ENCODE measurements at regions not wholly inside any gene's neighbourhood (a gene's known extent, or its start where the extent isn't known, plus 50 kb on each side); places are given as distances from the start of the nearest gene placed in this dataset.

DNA sequence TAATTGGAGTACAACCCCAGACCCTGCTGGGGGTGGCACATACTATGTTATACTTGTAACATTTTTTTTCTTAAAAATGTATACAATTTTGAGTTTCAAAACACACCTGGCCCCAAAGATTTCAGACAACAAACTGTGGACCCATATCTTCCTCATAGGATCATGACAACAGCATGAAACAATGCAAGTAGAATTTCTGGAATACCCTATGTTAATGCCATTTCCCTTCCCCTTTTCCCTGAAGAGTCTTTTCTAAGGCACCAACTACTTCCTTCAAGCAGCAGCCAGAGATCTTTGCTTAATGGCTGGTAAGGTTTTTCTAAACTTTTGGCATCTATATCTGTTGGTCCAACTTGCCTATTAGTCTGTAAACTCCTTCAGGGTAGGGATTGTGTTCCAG is 99.9 kb upstream of the SERBP1 start:
- H3K4me1 ChIP-seq (ENCODE audit: control insufficient read depth, insufficient read depth, low read length, unreplicated experiment): peaks cover 7% of the 10 kb centered on the region
- H2AFZ ChIP-seq (ENCODE audit: low read length, unreplicated experiment): no peak overlapping the region
- H3K27me3 ChIP-seq (ENCODE audit: insufficient read depth, low read length): no peaks in the 10 kb centered on the region
- no peak overlapping the region for H3K27ac ChIP-seq (ENCODE audit: low read depth, low read length)
- H3K36me3 ChIP-seq (ENCODE audit: insufficient read depth, low read length): no peaks in the 10 kb centered on the region
- H3K4me3 ChIP-seq (ENCODE audit: low read depth, low read length): no peak overlapping the region
- no peaks in the 10 kb centered on the region for H3K79me2 ChIP-seq (ENCODE audit: control insufficient read depth, insufficient read depth, low read length, unreplicated experiment)

DNA sequence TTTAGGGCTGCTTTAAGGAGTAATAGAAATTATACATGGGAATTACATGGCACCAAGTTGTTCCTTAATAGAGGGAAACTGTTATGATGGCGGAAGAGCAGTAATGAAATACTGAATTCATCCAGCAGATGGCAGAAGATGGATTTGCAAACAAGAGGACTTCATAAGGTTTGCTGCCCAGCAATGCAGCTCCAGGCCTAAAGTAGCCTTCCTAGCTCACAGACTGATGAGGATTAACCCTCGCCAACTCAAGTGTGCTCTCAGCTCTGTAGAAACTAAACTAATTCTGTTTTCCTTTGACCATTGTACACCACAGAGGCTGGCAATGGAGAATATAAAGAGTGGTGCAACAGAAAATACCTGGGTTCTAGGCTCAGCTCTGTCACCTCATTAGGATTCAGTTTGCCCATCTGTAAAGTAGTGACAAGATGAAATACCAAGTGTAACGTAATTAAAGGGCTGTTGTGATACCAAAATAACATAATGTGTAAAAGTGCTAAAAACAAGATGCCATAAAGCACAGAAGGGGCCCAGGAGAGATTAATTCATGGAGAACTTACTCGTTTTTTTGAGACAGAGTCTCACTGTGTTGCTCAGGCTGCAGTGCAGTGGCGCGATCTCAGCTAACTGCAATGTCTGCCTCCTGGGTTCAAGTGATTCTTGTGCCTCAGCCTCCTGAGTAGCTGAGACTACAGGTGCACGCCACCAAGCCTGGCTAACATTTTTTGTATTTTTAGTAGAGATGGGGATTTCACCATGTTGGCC is 102.4 kb upstream of the SERBP1 start:
- no peaks in the 10 kb centered on the region for H3K36me3 ChIP-seq (ENCODE audit: insufficient read depth, low read length)

GRCh38 chr1:67534627-67535065 is 104.4 kb upstream of the SERBP1 start:
- Histone ChIP-seq H3K4me1 (ENCODE audit: control insufficient read depth, insufficient read depth, low read length, unreplicated experiment) (peaks cover 10% of the 10 kb centered on the region), H2AFZ (ENCODE audit: low read length, unreplicated experiment) (no peak overlapping the region), H3K79me2 (ENCODE audit: control insufficient read depth, insufficient read depth, low read length, unreplicated experiment) (no peaks in the 10 kb centered on the region), H3K4me3 (ENCODE audit: low read depth, low read length) (no peak overlapping the region), H3K27me3 (ENCODE audit: insufficient read depth, low read length) (no peaks in the 10 kb centered on the region), H3K36me3 (ENCODE audit: insufficient read depth, low read length) (no peaks in the 10 kb centered on the region), H3K27ac (ENCODE audit: low read depth, low read length) (no peak overlapping the region)

More for the DNA sequence above, 102.4 kb upstream of the SERBP1 start:
- H3K27ac ChIP-seq (ENCODE audit: low read depth, low read length): no peak overlapping the region
- H3K79me2 ChIP-seq (ENCODE audit: control insufficient read depth, insufficient read depth, low read length, unreplicated experiment): no peaks in the 10 kb centered on the region
- H3K4me3 ChIP-seq (ENCODE audit: low read depth, low read length): no peak overlapping the region
- H3K27me3 ChIP-seq (ENCODE audit: insufficient read depth, low read length): no peaks in the 10 kb centered on the region
- peak overlapping the region; percentile 79 for H2AFZ ChIP-seq (ENCODE audit: low read length, unreplicated experiment)
- H3K4me1 ChIP-seq (ENCODE audit: control insufficient read depth, insufficient read depth, low read length, unreplicated experiment): peaks cover 10% of the 10 kb centered on the region

- Histone ChIP-seq H3K4me1 (ENCODE audit: control insufficient read depth, insufficient read depth, low read length, unreplicated experiment) (peaks cover 15% of the 10 kb centered on the region), H3K4me3 (ENCODE audit: low read depth, low read length) (no peak overlapping the region), H3K79me2 (ENCODE audit: control insufficient read depth, insufficient read depth, low read length, unreplicated experiment) (no peaks in the 10 kb centered on the region), H2AFZ (ENCODE audit: low read length, unreplicated experiment) (peak overlapping the region; percentile 80), H3K36me3 (ENCODE audit: insufficient read depth, low read length) (no peaks in the 10 kb centered on the region), H3K27me3 (ENCODE audit: insufficient read depth, low read length) (no peaks in the 10 kb centered on the region), H3K27ac (ENCODE audit: low read depth, low read length) (no peak overlapping the region)
Measured at GRCh38 chr1:67535474-67535873, 105.3 kb upstream of the SERBP1 start.

DNA sequence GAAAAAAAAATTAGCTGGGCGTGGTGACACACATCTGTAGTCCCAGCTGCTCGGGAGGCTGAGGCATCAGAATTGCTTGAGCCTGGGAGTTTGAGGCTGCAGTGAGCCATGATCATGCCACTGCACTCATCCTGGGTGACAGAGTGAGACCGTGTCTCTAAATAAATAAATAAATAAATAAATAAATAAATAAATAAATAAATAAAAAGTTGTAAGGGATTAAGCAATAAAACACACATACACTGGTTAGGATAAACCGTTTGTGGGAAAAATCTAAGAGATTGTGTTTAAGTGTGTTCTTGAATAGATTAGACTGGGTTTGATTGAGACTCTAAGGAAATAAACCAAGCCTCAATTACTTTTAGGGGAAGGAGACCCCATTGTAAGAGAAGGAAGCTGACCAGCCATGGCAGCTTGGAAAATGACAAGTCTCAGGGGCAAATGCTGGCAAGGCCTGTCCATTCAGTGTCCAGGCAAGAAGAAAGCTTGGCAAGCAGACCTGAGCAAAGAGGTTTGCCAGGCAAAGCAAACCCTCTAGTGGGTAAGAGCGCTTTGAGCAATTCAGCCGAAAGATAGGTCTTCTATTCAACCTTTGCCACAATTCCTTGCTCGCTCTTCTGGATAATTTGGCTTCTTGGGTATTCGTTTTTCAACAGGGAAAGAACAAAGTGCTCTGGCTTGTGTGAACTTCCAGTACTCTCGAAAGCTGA is 106.9 kb upstream of the SERBP1 start:
- no peak overlapping the region for H3K4me3 ChIP-seq (ENCODE audit: low read depth, low read length)
- no peaks in the 10 kb centered on the region for H3K79me2 ChIP-seq (ENCODE audit: control insufficient read depth, insufficient read depth, low read length, unreplicated experiment)
- no peaks in the 10 kb centered on the region for H3K27me3 ChIP-seq (ENCODE audit: insufficient read depth, low read length)
- no peaks in the 10 kb centered on the region for H3K36me3 ChIP-seq (ENCODE audit: insufficient read depth, low read length)
- H2AFZ ChIP-seq (ENCODE audit: low read length, unreplicated experiment): no peak overlapping the region
- H3K27ac ChIP-seq (ENCODE audit: low read depth, low read length): no peak overlapping the region
- peaks cover 21% of the 10 kb centered on the region for H3K4me1 ChIP-seq (ENCODE audit: control insufficient read depth, insufficient read depth, low read length, unreplicated experiment)

GRCh38 chr1:67537667-67538018 is 107.4 kb upstream of the SERBP1 start:
- no peak overlapping the region for H3K27ac ChIP-seq (ENCODE audit: low read depth, low read length)
- peaks cover 21% of the 10 kb centered on the region for H3K4me1 ChIP-seq (ENCODE audit: control insufficient read depth, insufficient read depth, low read length, unreplicated experiment)
- H3K79me2 ChIP-seq (ENCODE audit: control insufficient read depth, insufficient read depth, low read length, unreplicated experiment): no peaks in the 10 kb centered on the region
- H3K27me3 ChIP-seq (ENCODE audit: insufficient read depth, low read length): no peaks in the 10 kb centered on the region
- no peak overlapping the region for H3K4me3 ChIP-seq (ENCODE audit: low read depth, low read length)
- no peak overlapping the region for H2AFZ ChIP-seq (ENCODE audit: low read length, unreplicated experiment)
- no peaks in the 10 kb centered on the region for H3K36me3 ChIP-seq (ENCODE audit: insufficient read depth, low read length)

DNA sequence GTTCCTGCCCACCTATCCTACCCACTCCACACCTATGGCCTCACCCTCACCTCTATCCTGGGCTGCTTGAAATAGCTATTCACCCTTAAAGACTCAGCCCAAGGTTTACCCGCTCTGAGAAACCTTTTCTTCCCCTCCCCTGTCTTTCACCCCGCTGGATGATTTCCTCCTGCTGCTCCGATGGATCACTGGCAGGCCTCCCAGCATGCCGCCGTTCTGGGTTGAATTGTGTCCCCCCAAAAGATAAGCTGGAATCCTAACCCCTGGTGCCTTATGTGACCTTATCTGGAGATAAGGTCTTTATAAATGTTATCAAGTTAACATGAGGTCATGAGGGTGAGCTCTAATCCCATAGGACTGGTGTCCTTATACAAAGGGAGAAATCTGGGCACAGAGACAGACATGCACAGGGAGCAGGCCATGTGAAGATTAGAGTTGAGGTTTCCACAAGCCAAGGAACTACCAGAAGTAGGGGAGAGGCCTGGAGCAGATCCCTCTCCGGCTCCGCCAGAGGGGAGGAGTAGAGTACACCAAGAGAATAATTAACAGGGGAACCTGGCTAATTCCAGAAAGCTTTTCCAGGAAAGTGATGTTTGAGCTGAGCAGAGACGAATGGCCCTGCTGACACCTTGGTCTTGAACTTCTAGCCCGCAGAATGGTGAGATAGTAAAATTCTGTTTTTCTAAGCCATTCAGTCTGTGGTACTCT is 110.0 kb upstream of the SERBP1 start:
- Histone ChIP-seq H3K36me3 (ENCODE audit: insufficient read depth, low read length) (no peaks in the 10 kb centered on the region), H3K27me3 (ENCODE audit: insufficient read depth, low read length) (no peaks in the 10 kb centered on the region), H3K4me3 (ENCODE audit: low read depth, low read length) (no peak overlapping the region), H3K27ac (ENCODE audit: low read depth, low read length) (no peak overlapping the region), H3K79me2 (ENCODE audit: control insufficient read depth, insufficient read depth, low read length, unreplicated experiment) (no peaks in the 10 kb centered on the region), H3K4me1 (ENCODE audit: control insufficient read depth, insufficient read depth, low read length, unreplicated experiment) (peaks cover 12% of the 10 kb centered on the region), H2AFZ (ENCODE audit: low read length, unreplicated experiment) (no peak overlapping the region)

DNA sequence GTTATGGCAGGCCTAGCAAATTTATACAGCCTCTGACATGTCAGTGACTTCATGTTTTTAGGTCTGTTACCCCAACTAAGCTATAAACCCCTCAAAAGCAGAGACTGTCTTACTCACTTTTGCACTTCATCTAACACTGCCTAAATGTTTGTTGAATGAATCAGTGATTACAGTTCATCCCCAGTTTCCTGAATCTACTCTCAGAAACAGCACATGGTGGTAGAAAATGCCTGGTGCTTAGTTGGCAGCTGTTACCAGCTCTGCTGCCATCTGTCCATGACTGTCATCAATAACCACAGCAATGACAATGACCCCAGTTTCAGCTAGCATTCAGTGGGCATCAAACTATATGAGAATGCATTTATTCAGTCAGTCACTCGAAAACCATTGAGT is 110.5 kb upstream of the SERBP1 start:
- peaks cover 11% of the 10 kb centered on the region for H3K4me1 ChIP-seq (ENCODE audit: control insufficient read depth, insufficient read depth, low read length, unreplicated experiment)
- H3K79me2 ChIP-seq (ENCODE audit: control insufficient read depth, insufficient read depth, low read length, unreplicated experiment): no peaks in the 10 kb centered on the region
- no peaks in the 10 kb centered on the region for H3K27me3 ChIP-seq (ENCODE audit: insufficient read depth, low read length)
- no peak overlapping the region for H3K4me3 ChIP-seq (ENCODE audit: low read depth, low read length)
- no peaks in the 10 kb centered on the region for H3K36me3 ChIP-seq (ENCODE audit: insufficient read depth, low read length)
- H2AFZ ChIP-seq (ENCODE audit: low read length, unreplicated experiment): no peak overlapping the region
- no peak overlapping the region for H3K27ac ChIP-seq (ENCODE audit: low read depth, low read length)

- H3K27ac ChIP-seq (ENCODE audit: low read depth, low read length): no peak overlapping the region
- H3K4me3 ChIP-seq (ENCODE audit: low read depth, low read length): no peak overlapping the region
- no peaks in the 10 kb centered on the region for H3K79me2 ChIP-seq (ENCODE audit: control insufficient read depth, insufficient read depth, low read length, unreplicated experiment)
- H3K36me3 ChIP-seq (ENCODE audit: insufficient read depth, low read length): no peaks in the 10 kb centered on the region
- no peak overlapping the region for H2AFZ ChIP-seq (ENCODE audit: low read length, unreplicated experiment)
- H3K27me3 ChIP-seq (ENCODE audit: insufficient read depth, low read length): no peaks in the 10 kb centered on the region
- peaks cover 11% of the 10 kb centered on the region for H3K4me1 ChIP-seq (ENCODE audit: control insufficient read depth, insufficient read depth, low read length, unreplicated experiment)
Measured at GRCh38 chr1:67542747-67543146, 112.5 kb upstream of the SERBP1 start.

GRCh38 chr1:67544921-67545320 is 114.7 kb upstream of the SERBP1 start:
- Histone ChIP-seq H3K36me3 (ENCODE audit: insufficient read depth, low read length) (no peaks in the 10 kb centered on the region), H3K27me3 (ENCODE audit: insufficient read depth, low read length) (no peaks in the 10 kb centered on the region), H2AFZ (ENCODE audit: low read length, unreplicated experiment) (no peak overlapping the region), H3K4me1 (ENCODE audit: control insufficient read depth, insufficient read depth, low read length, unreplicated experiment) (peaks cover 11% of the 10 kb centered on the region), H3K79me2 (ENCODE audit: control insufficient read depth, insufficient read depth, low read length, unreplicated experiment) (no peaks in the 10 kb centered on the region), H3K27ac (ENCODE audit: low read depth, low read length) (no peak overlapping the region), H3K4me3 (ENCODE audit: low read depth, low read length) (no peak overlapping the region)
